ENCODE measurements at regions not wholly inside any gene's neighbourhood (a gene's known extent, or its start where the extent isn't known, plus 50 kb on each side); places are given as distances from the start of the nearest gene placed in this dataset.

DNA sequence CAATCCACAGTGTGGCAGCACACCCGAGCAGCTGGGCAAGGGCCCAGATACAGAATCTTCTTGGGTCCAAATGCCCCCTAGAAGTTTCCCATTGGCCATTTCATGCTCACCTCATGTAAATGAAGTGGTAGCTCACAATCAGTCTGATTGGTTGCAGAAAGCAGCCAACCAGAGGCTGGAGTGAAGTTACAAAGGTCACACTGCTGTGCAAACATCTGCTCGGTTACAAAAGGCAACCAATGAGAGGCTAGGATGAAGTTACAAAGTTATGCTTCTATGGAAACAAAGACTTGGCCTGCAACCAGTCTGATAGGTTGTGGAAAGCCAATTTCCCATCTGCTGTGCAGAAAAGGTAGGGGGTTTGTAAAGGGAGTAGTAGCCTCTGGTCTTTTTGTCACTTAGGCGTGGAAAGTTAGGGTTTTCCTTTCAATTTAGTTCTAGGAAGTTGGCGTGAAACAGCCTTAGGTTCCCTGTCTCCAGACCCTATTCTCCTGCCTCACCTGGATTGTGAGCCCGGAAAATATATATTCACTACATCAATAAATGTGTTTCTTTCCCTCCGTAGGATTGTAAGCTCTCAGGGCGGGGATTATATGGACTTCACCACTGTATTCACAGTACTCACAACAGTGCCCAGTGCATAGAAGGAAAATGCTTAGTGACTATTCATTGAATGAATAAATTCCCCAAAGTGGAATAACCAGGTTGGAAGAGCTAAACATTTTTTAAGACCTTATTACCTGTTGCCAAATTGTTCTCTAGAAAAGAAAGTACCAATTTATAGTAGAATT, 91.9 kb downstream of the URB2 start:
- Mint-ChIP-seq H3K4me3 (ENCODE audit: low read depth) (no peak overlapping the region), H3K4me1 (ENCODE audit: low read depth) (peaks cover 1% of the 10 kb centered on the region), H3K27me3 (no peaks in the 10 kb centered on the region), H3K36me3 (ENCODE audit: insufficient read depth) (peaks cover 1% of the 10 kb centered on the region), H3K27ac (no peak overlapping the region), H3K9me3 (ENCODE audit: low read depth) (peaks cover 11% of the 10 kb centered on the region)
- TF ChIP-seq, protein P1, sequence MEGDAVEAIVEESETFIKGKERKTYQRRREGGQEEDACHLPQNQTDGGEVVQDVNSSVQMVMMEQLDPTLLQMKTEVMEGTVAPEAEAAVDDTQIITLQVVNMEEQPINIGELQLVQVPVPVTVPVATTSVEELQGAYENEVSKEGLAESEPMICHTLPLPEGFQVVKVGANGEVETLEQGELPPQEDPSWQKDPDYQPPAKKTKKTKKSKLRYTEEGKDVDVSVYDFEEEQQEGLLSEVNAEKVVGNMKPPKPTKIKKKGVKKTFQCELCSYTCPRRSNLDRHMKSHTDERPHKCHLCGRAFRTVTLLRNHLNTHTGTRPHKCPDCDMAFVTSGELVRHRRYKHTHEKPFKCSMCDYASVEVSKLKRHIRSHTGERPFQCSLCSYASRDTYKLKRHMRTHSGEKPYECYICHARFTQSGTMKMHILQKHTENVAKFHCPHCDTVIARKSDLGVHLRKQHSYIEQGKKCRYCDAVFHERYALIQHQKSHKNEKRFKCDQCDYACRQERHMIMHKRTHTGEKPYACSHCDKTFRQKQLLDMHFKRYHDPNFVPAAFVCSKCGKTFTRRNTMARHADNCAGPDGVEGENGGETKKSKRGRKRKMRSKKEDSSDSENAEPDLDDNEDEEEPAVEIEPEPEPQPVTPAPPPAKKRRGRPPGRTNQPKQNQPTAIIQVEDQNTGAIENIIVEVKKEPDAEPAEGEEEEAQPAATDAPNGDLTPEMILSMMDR (IDR thresholded peaks at IDR 0.05; ENCODE audit: unreplicated experiment) = no peak
- DNase-seq (ENCODE audit: low spot score, unreplicated experiment) = no peak

DNA sequence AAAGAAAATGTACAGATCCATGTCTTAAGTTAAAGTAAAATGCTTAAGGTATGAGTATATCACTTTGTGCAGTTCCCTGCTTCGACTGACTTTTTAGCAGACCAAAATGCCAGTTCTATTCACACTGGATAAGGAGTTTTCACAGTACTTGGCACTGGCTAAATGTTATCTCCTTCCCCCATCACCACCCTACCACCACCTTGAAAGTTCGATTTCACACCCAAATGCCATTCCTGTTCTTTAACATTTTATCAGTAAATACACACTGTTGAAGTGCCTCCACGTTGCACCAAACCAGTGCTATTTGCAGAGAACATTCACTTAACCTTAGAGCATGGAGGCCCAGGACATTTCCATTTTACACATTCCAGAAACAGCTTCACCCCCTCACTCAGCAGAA, 100.0 kb downstream of the URB2 start:
- peaks cover 13% of the 10 kb centered on the region for H3K4me1 Mint-ChIP-seq (ENCODE audit: low read depth)
- no peak for DNase-seq (ENCODE audit: low spot score, unreplicated experiment)
- H3K27me3 Mint-ChIP-seq = no peaks in the 10 kb centered on the region
- TF ChIP-seq, protein P1 (IDR thresholded peaks at IDR 0.05; ENCODE audit: unreplicated experiment) = no peak
- no peak overlapping the region for H3K4me3 Mint-ChIP-seq (ENCODE audit: low read depth)
- H3K27ac Mint-ChIP-seq = no peak overlapping the region
- peaks cover 1% of the 10 kb centered on the region for H3K36me3 Mint-ChIP-seq (ENCODE audit: insufficient read depth)
- H3K9me3 Mint-ChIP-seq (ENCODE audit: low read depth) = peaks cover 16% of the 10 kb centered on the region

DNA sequence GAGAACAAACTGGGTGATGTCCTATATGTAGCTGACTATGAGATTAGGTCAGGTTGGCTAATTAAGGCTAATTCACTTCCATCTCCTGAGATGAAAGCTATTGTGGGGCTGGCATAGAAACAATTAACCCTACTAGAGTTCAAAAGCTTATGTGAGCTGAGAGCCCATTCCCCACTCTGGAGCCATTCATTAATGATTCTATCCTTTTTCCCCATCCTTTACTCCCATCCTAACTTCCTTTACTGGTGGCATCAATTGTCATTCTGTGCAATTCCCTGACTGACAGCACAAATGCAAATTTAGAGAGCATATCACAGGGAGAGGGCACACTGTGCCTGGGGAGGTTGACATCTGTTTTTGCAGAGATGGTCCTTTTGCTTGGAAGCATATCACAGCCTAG, 103.9 kb downstream of the URB2 start:
- Mint-ChIP-seq H3K9me3 (ENCODE audit: low read depth) (peaks cover 4% of the 10 kb centered on the region), H3K27me3 (no peaks in the 10 kb centered on the region)

DNA sequence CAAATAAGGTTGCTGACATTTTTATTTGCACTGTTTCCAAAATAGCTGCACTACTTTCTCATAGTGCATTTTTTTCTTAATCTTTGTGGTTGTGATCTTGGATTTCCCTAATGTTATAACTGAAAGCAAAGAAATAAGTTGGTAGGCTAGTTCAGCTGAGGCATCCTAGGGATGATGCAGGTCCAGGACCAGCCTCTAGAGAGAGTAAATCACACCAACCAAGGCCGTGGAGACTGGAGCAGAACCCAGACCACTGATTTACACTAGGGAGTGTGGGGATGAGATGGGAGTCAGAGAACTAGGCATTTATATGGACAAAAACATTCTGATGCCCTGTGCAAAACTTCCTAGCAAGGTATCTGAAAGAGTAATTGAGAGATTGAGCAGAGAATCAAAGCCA, 104.5 kb downstream of the URB2 start:
- H3K27ac Mint-ChIP-seq = no peak overlapping the region
- no peak overlapping the region for H3K4me3 Mint-ChIP-seq (ENCODE audit: low read depth)
- TF ChIP-seq, protein P1 (IDR thresholded peaks at IDR 0.05; ENCODE audit: unreplicated experiment) = no peak
- H3K36me3 Mint-ChIP-seq (ENCODE audit: insufficient read depth) = no peaks in the 10 kb centered on the region
- DNase-seq (ENCODE audit: low spot score, unreplicated experiment) = no peak
- peaks cover 4% of the 10 kb centered on the region for H3K9me3 Mint-ChIP-seq (ENCODE audit: low read depth)
- H3K4me1 Mint-ChIP-seq (ENCODE audit: low read depth) = peaks cover 13% of the 10 kb centered on the region
- H3K27me3 Mint-ChIP-seq = no peaks in the 10 kb centered on the region

More for the DNA sequence above, 103.9 kb downstream of the URB2 start:
- no peak for DNase-seq (ENCODE audit: low spot score, unreplicated experiment)
- TF ChIP-seq, protein P1 (IDR thresholded peaks at IDR 0.05; ENCODE audit: unreplicated experiment) = no peak
- Mint-ChIP-seq H3K4me1 (ENCODE audit: low read depth) (peaks cover 13% of the 10 kb centered on the region), H3K4me3 (ENCODE audit: low read depth) (no peak overlapping the region), H3K36me3 (ENCODE audit: insufficient read depth) (no peaks in the 10 kb centered on the region), H3K27ac (no peak overlapping the region)

DNA sequence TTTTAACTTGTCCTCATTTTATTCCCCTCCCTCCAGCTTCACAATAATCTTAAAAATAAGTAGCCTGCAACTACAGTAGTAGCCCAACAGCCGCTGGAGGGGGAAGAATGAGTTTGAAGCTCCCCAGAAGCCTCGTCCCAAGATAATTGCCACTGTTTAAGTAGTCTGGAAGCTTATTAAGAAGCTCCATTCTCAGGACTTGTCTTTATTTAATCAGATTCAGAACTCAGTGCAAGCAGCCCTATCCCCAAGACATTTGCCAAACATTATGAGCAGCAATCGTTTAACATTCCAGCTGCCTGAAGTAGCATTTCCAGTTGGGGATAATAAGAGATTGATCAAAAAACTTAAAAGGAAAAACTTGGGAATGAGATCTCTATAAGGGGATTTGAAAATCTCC, 106.0 kb downstream of the URB2 start:
- H3K4me1 Mint-ChIP-seq (ENCODE audit: low read depth) = peaks cover 6% of the 10 kb centered on the region
- no peaks in the 10 kb centered on the region for H3K36me3 Mint-ChIP-seq (ENCODE audit: insufficient read depth)
- DNase-seq (ENCODE audit: low spot score, unreplicated experiment) = no peak
- TF ChIP-seq, protein P1 (IDR thresholded peaks at IDR 0.05; ENCODE audit: unreplicated experiment) = no peak
- no peak overlapping the region for H3K4me3 Mint-ChIP-seq (ENCODE audit: low read depth)
- peaks cover 9% of the 10 kb centered on the region for H3K9me3 Mint-ChIP-seq (ENCODE audit: low read depth)
- H3K27me3 Mint-ChIP-seq = no peaks in the 10 kb centered on the region
- no peak overlapping the region for H3K27ac Mint-ChIP-seq
